ELR (cell line): ENCODE measurements at regions not wholly inside any gene's neighbourhood (a gene's known extent, or its start where the extent isn't known, plus 50 kb on each side); places are given as distances from the start of the nearest gene placed in this dataset.

ENCODE experiments used
- DNase-seq: peaks from one replicate; pipeline ENCODE4 v3.0.0-alpha.2; 2015; ENCODE audit warnings: low read depth

GRCh38 chr7:26553582-26553981 is 261.9 kb downstream of the SNX10 start:
- DNase-seq = no peak

DNA sequence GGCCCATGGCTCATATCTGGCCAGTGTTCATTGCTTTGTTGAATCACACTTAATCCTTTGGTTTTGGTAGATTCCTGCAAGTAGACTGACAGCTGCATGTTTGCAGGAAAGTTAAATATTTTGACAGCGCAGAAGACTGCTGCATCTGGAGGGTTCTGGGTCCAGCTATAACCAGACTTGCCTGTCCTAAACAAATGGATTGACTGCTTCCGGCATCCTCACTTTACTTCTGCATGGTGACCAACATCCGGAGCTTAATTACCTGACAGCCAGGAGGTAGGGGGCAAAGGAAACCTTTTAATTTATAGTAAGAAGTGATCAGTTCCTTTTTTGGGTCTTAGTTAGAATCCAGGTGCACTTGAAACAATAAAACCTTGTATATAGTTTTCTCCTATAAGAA is 263.3 kb downstream of the SNX10 start:
- DNase-seq = no peak

GRCh38 chr7:26556061-26556881 is 264.6 kb downstream of the SNX10 start:
- DNase-seq = no peak

DNA sequence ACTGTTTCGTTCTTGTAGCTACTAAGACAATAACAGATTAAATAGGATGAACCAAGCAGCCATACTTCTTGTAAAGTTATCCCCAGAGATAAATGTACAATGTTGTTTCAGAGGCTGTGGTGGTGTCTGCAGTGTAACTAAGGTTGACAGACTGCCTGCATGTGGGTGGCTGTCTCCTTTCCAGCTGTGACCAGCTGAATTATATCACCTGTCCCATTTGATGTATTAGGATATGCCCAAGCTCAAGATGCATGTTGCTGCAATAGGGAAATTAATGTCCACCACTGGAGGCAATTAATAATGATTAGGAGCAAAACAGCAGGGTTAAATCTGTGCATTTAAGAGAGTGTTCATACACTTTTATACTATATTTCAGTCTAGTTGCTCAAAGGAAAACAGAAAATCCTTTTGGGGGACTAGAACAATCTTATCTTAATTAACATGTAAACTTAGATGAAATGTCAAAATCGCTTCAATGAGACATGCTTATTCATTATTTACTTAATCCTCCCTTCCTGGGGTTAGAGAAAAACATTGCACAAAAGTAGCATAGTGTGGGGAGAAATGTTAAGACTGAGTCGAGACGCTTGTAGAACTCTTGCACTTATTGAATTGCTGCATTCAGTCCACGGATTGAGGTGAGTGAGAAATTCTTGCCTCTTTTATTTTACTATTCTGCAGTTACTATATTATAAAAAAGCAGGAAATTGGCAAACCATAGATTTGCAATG is 269.0 kb downstream of the SNX10 start:
- no peak for DNase-seq

DNA sequence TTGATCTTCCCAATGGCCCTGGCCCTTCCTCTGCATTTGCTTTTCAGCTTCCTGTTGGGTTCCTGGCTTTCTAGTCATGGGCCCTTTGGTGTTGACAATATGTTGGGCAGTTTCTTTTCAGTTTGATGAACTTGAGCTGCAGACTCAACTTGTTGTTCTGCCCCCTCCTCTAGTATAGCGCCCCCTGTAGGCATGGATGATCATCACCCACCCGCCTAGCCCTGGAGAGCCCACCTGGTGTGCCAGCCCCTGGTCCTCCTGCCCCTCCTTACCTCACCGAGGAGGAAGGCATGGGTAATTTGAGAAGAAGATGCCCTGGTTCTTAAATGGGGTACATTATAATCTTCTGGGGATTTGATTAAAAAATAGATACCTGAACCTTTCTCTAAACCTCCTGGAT is 271.2 kb downstream of the SNX10 start:
- no peak for DNase-seq

DNA sequence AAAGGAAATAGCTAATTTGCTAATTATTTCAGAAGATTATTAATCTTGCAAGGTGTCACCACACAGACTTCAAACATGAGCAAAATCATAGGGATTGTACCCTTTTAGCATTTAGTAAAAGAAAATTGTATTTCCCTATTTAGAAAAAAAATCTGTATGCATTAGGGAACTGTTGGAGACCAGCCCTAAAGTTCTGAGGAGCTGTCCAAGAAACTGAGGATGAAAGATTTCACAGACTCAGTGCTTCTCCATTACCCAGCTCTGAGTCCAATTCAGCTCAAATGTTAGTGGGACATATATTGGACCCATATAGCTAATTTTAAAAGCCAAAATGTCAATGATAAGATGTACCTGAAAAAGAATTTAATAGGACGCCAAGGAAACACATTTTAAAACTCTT is 271.7 kb downstream of the SNX10 start:
- DNase-seq = no peak

GRCh38 chr7:26567266-26567665 is 275.6 kb downstream of the SNX10 start:
- DNase-seq = no peak

- DNase-seq = peak; percentile 41
These were observed 282.8 kb downstream of the SNX10 start for GRCh38 chr7:26574476-26574875.

DNA sequence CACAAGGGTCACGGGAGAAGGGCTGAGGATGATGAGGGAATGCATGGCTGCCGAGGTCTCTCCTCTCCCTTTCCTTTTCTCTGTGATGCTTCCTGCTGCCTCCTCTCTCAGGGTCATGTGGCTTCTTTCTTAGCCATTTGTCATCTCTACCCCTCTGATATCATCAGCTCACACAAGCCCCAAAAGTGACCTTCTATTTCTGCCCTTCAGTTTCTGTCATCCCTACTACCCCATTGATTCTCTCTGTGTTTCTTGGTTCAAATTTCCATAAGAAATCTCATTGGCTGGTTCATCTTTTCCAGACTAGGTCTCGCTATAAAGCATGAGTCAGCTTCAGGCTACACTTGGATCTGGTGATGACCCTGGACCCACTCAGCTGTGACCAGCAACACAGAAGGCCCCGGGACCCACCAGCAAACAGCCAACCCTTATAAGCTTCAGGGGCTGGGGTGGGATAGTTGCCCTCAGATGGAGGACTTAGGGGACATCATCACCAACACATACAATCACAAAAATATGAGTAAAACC is 284.3 kb downstream of the SKAP2 start:
- DNase-seq = no peak

DNA sequence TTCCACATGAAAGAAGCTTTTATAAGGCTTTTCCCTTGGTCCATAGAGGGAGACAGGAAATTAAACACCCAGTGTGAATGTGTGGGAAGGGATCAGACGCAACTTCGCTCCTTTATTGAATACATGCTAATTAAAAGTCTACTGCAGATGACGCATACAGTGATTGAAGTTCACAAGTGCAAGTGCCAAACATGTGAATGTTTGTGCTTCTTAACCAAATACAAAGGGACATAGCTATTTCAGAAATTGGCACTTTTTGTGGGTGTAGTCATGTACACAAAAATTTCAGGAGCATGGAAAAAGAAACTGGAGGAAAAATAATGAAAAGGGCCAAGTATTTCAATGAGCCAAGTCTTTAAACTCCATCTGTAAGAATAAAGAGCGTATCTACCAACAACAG is 283.7 kb downstream of the SKAP2 start:
- DNase-seq = no peak

DNA sequence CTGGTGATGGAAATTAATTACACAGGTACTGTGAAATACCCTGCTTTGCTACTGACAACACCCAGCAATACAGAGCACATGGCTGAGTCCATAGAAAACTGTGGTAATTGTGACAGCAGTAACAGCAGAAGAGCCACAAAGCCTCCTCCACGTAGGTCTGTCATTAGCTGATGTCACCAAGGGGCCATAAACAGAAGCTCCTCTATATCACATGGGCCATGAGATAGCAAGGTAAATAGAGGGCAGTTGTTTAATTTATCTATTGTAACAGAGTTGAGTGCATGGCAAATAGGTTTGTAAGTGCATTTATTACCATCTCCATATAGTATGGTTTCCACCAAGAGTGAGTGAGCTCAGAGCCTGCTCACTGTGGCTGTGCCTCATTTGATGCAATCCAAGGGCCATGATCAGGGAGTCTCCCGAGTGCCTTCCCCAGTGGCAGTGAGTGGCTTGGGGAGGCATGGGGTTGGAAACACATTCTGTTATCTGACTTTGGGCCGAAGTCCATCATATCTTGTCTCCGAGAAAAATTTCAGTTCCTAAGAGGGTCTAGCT is 281.2 kb downstream of the SKAP2 start:
- no peak for DNase-seq

GRCh38 chr7:26584326-26584725 is 280.1 kb downstream of the SKAP2 start:
- DNase-seq = no peak

DNA sequence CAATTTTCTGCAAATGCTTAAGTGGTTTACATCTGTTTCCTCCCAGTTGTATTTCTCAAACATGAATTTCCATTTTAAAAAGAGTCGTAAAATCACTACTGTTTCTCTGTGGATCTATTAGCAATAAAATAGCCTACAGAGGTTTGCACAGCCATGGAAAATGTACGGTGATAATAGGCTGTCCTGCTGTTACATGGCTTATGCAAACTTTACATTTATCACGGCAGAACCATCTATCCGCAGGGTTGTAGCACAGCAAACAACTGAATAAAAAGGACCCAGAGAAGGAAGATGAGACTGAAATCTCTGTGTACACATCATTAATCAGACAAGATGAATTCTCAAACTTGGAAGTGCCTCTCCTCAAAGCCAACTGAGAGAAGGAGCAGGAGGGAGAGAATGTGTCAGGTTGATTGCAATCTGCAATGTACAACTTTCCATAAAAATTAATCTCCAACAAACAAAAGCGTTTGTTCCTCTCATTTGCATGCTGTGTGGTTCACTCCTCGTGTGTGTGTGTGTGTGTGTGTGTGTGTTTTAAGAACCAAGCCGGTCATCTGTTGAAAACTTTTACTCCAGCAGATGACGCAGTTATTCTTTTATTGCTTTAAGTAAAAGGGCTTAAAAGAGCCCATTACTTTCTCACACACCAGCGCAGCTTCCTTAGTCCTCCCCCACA is 279.3 kb downstream of the SKAP2 start:
- DNase-seq = no peak

DNA sequence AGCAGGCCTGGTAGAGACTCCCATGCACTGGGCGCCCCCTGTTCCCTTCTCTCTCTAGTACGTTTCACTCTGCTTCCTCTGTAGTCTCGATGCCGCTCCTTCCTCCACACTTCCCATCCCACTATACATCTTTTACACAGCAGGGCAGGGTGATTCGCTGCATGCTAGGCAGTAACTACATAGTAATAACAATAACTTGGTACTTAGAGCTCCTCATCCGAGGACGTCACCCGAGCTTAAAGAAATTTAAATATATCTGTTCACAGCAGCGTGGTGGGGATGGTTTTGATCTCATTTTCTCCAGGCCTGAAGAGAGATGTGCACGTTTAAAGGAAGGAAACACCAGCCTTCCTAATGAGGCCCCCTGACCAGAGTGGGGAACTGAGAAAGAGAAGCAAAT is 276.9 kb downstream of the SKAP2 start:
- no peak for DNase-seq

- DNase-seq = no peak
These were observed 275.9 kb downstream of the SKAP2 start for GRCh38 chr7:26588511-26588910.

GRCh38 chr7:26590709-26591108 is 273.7 kb downstream of the SKAP2 start:
- DNase-seq = no peak

GRCh38 chr7:26592011-26592410 is 272.4 kb downstream of the SKAP2 start:
- no peak for DNase-seq

GRCh38 chr7:26593393-26593792 is 271.0 kb downstream of the SKAP2 start:
- no peak for DNase-seq

DNA sequence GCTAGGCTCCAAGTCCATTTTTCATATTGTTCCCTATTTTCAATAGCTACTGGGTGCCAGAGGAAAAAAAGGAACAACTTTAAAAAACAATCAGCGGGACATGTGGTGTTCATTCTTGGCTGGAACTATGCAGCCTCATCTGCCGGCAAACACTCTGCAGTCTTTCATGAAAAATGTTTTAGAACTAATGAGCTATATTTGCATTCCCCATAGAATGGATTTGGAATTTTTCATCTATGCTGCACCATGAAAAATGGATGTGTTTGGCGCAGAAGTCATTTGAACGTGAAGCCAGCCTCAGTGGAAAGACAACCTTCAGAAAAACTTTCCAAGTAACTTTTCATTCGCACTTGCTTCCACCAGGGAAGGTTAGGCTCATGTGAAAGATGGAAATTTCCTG is 270.5 kb downstream of the SKAP2 start:
- no peak for DNase-seq

GRCh38 chr7:26594553-26594952 is 269.8 kb downstream of the SKAP2 start:
- no peak for DNase-seq

- no peak for DNase-seq
These were observed 265.5 kb downstream of the SKAP2 start for GRCh38 chr7:26598867-26599266.

DNA sequence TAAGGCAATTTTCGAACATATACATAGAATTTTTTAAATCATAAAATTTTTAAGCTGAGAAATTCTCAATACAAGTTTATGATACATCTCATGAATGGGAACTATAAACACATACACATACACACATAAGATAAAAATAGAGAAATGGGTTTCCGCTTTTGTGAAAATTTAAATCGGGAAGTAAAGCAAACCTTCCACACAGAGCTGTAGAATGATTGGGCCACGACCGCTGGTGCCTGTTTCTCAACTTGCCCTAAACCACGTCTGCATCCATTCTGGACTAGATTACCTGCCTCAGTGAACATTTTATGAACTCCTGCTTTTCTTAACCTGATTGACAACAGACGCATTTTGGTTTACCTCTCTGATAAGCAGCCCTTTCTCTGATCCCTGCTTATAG is 264.4 kb downstream of the SKAP2 start:
- DNase-seq = no peak

DNA sequence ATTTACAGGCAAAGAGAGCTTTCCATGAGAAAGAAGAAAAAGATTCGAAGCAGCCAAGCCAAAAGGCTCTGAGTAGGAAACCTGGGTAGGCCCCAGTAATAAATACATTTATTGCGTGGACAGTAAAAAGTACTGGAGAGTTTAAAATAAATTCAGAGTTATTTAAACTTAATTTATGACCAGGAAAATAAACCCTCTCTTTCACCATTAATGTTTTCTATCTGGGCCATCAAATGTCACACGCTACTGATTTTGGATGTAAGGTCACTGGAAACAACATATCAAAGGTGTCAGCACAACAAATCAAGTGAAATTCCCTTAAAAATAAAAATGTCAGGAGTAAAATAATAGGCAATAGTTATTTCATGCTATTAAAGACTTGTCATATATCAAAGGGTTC is 264.0 kb downstream of the SKAP2 start:
- no peak for DNase-seq
